IPS-NIHi7 (cell line): ENCODE measurements at regions not wholly inside any gene's neighbourhood (a gene's known extent, or its start where the extent isn't known, plus 50 kb on each side); places are given as distances from the start of the nearest gene placed in this dataset.
"Not testable (repeated sequence)": the region's sequence is repeated elsewhere in the genome, so short reads cannot be mapped to it uniquely, and the experiment has no call there.

Experiments
- DNase-seq: peaks from one replicate; pipeline ENCODE4 v3.0.0; 2012; ENCODE audit warnings: mixed read lengths; ENCODE audit errors: extremely low spot score

GRCh38 chr14:101616202-101616601, 54.9 kb downstream of the DIO3 start:
- no peak for DNase-seq

GRCh38 chr14:101619484-101619883, 58.2 kb downstream of the DIO3 start:
- DNase-seq, result no peak

GRCh38 chr14:101620031-101620788, 58.9 kb downstream of the DIO3 start:
- DNase-seq, result no peak

- no peak for DNase-seq
Measured at GRCh38 chr14:101620821-101621785, 59.8 kb downstream of the DIO3 start.

- no peak for DNase-seq
Measured at GRCh38 chr14:101622251-101623076, 61.2 kb downstream of the DIO3 start.

- DNase-seq, result no peak
Measured at GRCh38 chr14:101623077-101623372, 61.7 kb downstream of the DIO3 start.

GRCh38 chr14:101623685-101624444, 62.6 kb downstream of the DIO3 start:
- DNase-seq, result no peak

GRCh38 chr14:101624536-101624935, 63.2 kb downstream of the DIO3 start:
- DNase-seq, result no peak

- no peak for DNase-seq
Measured at GRCh38 chr14:101625336-101626097, 64.2 kb downstream of the DIO3 start.

- no peak for DNase-seq
Measured at GRCh38 chr14:101626331-101626730, 65.0 kb downstream of the DIO3 start.

- no peak for DNase-seq
Measured at GRCh38 chr14:101627915-101628262, 66.6 kb downstream of the DIO3 start.

GRCh38 chr14:101628471-101628966, 67.2 kb downstream of the DIO3 start:
- DNase-seq, result peak; percentile 91

GRCh38 chr14:101628975-101629374, 67.7 kb downstream of the DIO3 start:
- DNase-seq, result no peak

GRCh38 chr14:101630056-101630965, 69.0 kb downstream of the DIO3 start:
- DNase-seq, result no peak

- no peak for DNase-seq
Measured at GRCh38 chr14:101631199-101631598, 69.9 kb downstream of the DIO3 start.

- not testable (repeated sequence) for DNase-seq
Measured at GRCh38 chr14:101631970-101632369, 70.7 kb downstream of the DIO3 start.

GRCh38 chr14:101632520-101632919, 71.2 kb downstream of the DIO3 start:
- DNase-seq, result no peak

GRCh38 chr14:101633276-101633675, 72.0 kb downstream of the DIO3 start:
- DNase-seq, result no peak

- no peak for DNase-seq
Measured at GRCh38 chr14:101634202-101634849, 73.0 kb downstream of the DIO3 start.
